ENCODE measurements at regions not wholly inside any gene's neighbourhood (a gene's known extent, or its start where the extent isn't known, plus 50 kb on each side); places are given as distances from the start of the nearest gene placed in this dataset.

- ChIA-PET POLR2A (ENCODE audit: low non-redundant PET) (no interaction called here), CTCF (no interaction called here)
- no peak for DNase-seq (ENCODE audit: low spot score)
- H3K27ac ChIP-seq = no peak overlapping the region
- no peak for TF ChIP-seq CTCF (conservative IDR thresholded peaks at IDR 0.05; ENCODE audit: low read depth)
Observed at GRCh38 chr1:219083631-219084030, 90.0 kb upstream of the LYPLAL1 start.

- no peak overlapping the region for H3K27ac ChIP-seq
- ChIA-PET POLR2A (ENCODE audit: low non-redundant PET) (no interaction called here), CTCF (no interaction called here)
- no peak for DNase-seq (ENCODE audit: low spot score)
- no peak for TF ChIP-seq CTCF (conservative IDR thresholded peaks at IDR 0.05; ENCODE audit: low read depth)
Observed at GRCh38 chr1:219085082-219085481, 88.6 kb upstream of the LYPLAL1 start.

- DNase-seq (ENCODE audit: low spot score) = no peak
- ChIA-PET CTCF (interaction anchor here (0.6 to 0.7 kb wide), 2 partner anchors 8 to 480 kb away, joined by 3 to 4 read pairs; no protein-coding TSS in a partner anchor), POLR2A (ENCODE audit: low non-redundant PET) (no interaction called here)
- no peak overlapping the region for H3K27ac ChIP-seq
- no peak for TF ChIP-seq CTCF (conservative IDR thresholded peaks at IDR 0.05; ENCODE audit: low read depth)
Observed at GRCh38 chr1:219085988-219086387, 87.7 kb upstream of the LYPLAL1 start.

- ChIA-PET CTCF (interaction anchor here (0.7 kb wide), 1 partner anchor 478 kb away, joined by 4 read pairs; no protein-coding TSS in a partner anchor), POLR2A (ENCODE audit: low non-redundant PET) (no interaction called here)
- TF ChIP-seq CTCF (conservative IDR thresholded peaks at IDR 0.05; ENCODE audit: low read depth) = no peak
- no peak for DNase-seq (ENCODE audit: low spot score)
- H3K27ac ChIP-seq = no peak overlapping the region
Observed at GRCh38 chr1:219086956-219087469, 86.7 kb upstream of the LYPLAL1 start.

GRCh38 chr1:219088778-219089557 lies 84.7 kb upstream of the LYPLAL1 start:
- TF ChIP-seq CTCF (conservative IDR thresholded peaks at IDR 0.05; ENCODE audit: low read depth) = no peak
- peak overlapping the region; percentile 65 for H3K27ac ChIP-seq
- peak; percentile 90 for DNase-seq (ENCODE audit: low spot score)
- CTCF ChIA-PET = interaction anchor here (0.6 kb wide), 1 partner anchor 150 kb away, joined by 3 read pairs; no protein-coding TSS in a partner anchor
- POLR2A ChIA-PET (ENCODE audit: low non-redundant PET) = no interaction called here

GRCh38 chr1:219090607-219091006 lies 83.1 kb upstream of the LYPLAL1 start:
- no peak overlapping the region for H3K27ac ChIP-seq
- ChIA-PET POLR2A (ENCODE audit: low non-redundant PET) (no interaction called here), CTCF (no interaction called here)
- TF ChIP-seq CTCF (conservative IDR thresholded peaks at IDR 0.05; ENCODE audit: low read depth) = no peak
- DNase-seq (ENCODE audit: low spot score) = no peak
